ENCODE measurements at regions not wholly inside any gene's neighbourhood (a gene's known extent, or its start where the extent isn't known, plus 50 kb on each side); places are given as distances from the start of the nearest gene placed in this dataset.

- Histone ChIP-seq H3K4me2 (ENCODE audit: low read depth, low read length, poor library complexity, severe bottlenecking) (no peak overlapping the region), H3K9me2 (replicated peaks; ENCODE audit: low read depth, low read length) (no peaks in the 10 kb centered on the region), H3K4me3 (ENCODE audit: low read length, poor library complexity, severe bottlenecking) (no peak overlapping the region), H3K27me3 (ENCODE audit: insufficient read depth, low read length, poor library complexity, severe bottlenecking) (no peaks in the 10 kb centered on the region), H3K79me2 (ENCODE audit: insufficient read depth, low read length) (no peaks in the 10 kb centered on the region), H3K36me3 (ENCODE audit: insufficient read depth, low read length) (no peaks in the 10 kb centered on the region), H3K4me1 (ENCODE audit: insufficient read depth, low read length, poor library complexity, severe bottlenecking) (no peaks in the 10 kb centered on the region), H2AFZ (ENCODE audit: low read length) (no peak overlapping the region), H3K9ac (ENCODE audit: low read depth, low read length, poor library complexity, severe bottlenecking) (no peak overlapping the region), H4K20me1 (ENCODE audit: insufficient read depth, low read length, poor library complexity, severe bottlenecking) (no peaks in the 10 kb centered on the region), H3F3A (ENCODE audit: low read depth) (no peaks in the 10 kb centered on the region), H3K9me3 (ENCODE audit: insufficient read depth, low read depth, low read length) (no peaks in the 10 kb centered on the region)
- TF ChIP-seq CTCF (conservative IDR thresholded peaks at IDR 0.05; ENCODE audit: low read length) (no peak), EZH2phosphoT487 (IDR thresholded peaks at IDR 0.05; ENCODE audit: borderline replicate concordance) (no peak)
These were observed 149.2 kb upstream of the LRIG3 start for GRCh38 chr12:59069516-59069915.

- no peaks in the 10 kb centered on the region for H3K36me3 ChIP-seq (ENCODE audit: insufficient read depth, low read length)
- H3K9ac ChIP-seq (ENCODE audit: low read depth, low read length, poor library complexity, severe bottlenecking): no peak overlapping the region
- no peaks in the 10 kb centered on the region for H3K9me3 ChIP-seq (ENCODE audit: insufficient read depth, low read depth, low read length)
- H3K4me3 ChIP-seq (ENCODE audit: low read length, poor library complexity, severe bottlenecking): no peak overlapping the region
- H3K79me2 ChIP-seq (ENCODE audit: insufficient read depth, low read length): no peaks in the 10 kb centered on the region
- no peaks in the 10 kb centered on the region for H4K20me1 ChIP-seq (ENCODE audit: insufficient read depth, low read length, poor library complexity, severe bottlenecking)
- no peaks in the 10 kb centered on the region for H3K9me2 ChIP-seq (replicated peaks; ENCODE audit: low read depth, low read length)
- no peak overlapping the region for H2AFZ ChIP-seq (ENCODE audit: low read length)
- no peak for TF ChIP-seq CTCF (conservative IDR thresholded peaks at IDR 0.05; ENCODE audit: low read length)
- no peak for TF ChIP-seq EZH2phosphoT487 (IDR thresholded peaks at IDR 0.05; ENCODE audit: borderline replicate concordance)
- no peaks in the 10 kb centered on the region for H3K27me3 ChIP-seq (ENCODE audit: insufficient read depth, low read length, poor library complexity, severe bottlenecking)
- no peaks in the 10 kb centered on the region for H3K4me1 ChIP-seq (ENCODE audit: insufficient read depth, low read length, poor library complexity, severe bottlenecking)
- no peaks in the 10 kb centered on the region for H3F3A ChIP-seq (ENCODE audit: low read depth)
- no peak overlapping the region for H3K4me2 ChIP-seq (ENCODE audit: low read depth, low read length, poor library complexity, severe bottlenecking)
These were observed 148.1 kb upstream of the LRIG3 start for GRCh38 chr12:59068436-59068835.

GRCh38 chr12:59067083-59067482 lies 146.8 kb upstream of the LRIG3 start:
- Histone ChIP-seq H3K9ac (ENCODE audit: low read depth, low read length, poor library complexity, severe bottlenecking) (no peak overlapping the region), H2AFZ (ENCODE audit: low read length) (no peak overlapping the region), H3K27me3 (ENCODE audit: insufficient read depth, low read length, poor library complexity, severe bottlenecking) (no peaks in the 10 kb centered on the region), H3K4me3 (ENCODE audit: low read length, poor library complexity, severe bottlenecking) (no peak overlapping the region), H3K4me1 (ENCODE audit: insufficient read depth, low read length, poor library complexity, severe bottlenecking) (no peaks in the 10 kb centered on the region), H3K4me2 (ENCODE audit: low read depth, low read length, poor library complexity, severe bottlenecking) (no peak overlapping the region), H3K9me2 (replicated peaks; ENCODE audit: low read depth, low read length) (no peaks in the 10 kb centered on the region), H3K9me3 (ENCODE audit: insufficient read depth, low read depth, low read length) (no peaks in the 10 kb centered on the region), H3F3A (ENCODE audit: low read depth) (no peaks in the 10 kb centered on the region), H4K20me1 (ENCODE audit: insufficient read depth, low read length, poor library complexity, severe bottlenecking) (no peaks in the 10 kb centered on the region), H3K79me2 (ENCODE audit: insufficient read depth, low read length) (no peaks in the 10 kb centered on the region), H3K36me3 (ENCODE audit: insufficient read depth, low read length) (no peaks in the 10 kb centered on the region)
- no peak for TF ChIP-seq EZH2phosphoT487 (IDR thresholded peaks at IDR 0.05; ENCODE audit: borderline replicate concordance)

GRCh38 chr12:59066445-59066844 lies 146.1 kb upstream of the LRIG3 start:
- H3K79me2 ChIP-seq (ENCODE audit: insufficient read depth, low read length): no peaks in the 10 kb centered on the region
- no peaks in the 10 kb centered on the region for H3K4me1 ChIP-seq (ENCODE audit: insufficient read depth, low read length, poor library complexity, severe bottlenecking)
- no peak overlapping the region for H3K4me2 ChIP-seq (ENCODE audit: low read depth, low read length, poor library complexity, severe bottlenecking)
- H3K9me2 ChIP-seq (replicated peaks; ENCODE audit: low read depth, low read length): no peaks in the 10 kb centered on the region
- no peaks in the 10 kb centered on the region for H3K9me3 ChIP-seq (ENCODE audit: insufficient read depth, low read depth, low read length)
- no peaks in the 10 kb centered on the region for H3F3A ChIP-seq (ENCODE audit: low read depth)
- no peak for TF ChIP-seq EZH2phosphoT487 (IDR thresholded peaks at IDR 0.05; ENCODE audit: borderline replicate concordance)
- no peak for TF ChIP-seq CTCF (conservative IDR thresholded peaks at IDR 0.05; ENCODE audit: low read length)
- no peaks in the 10 kb centered on the region for H3K36me3 ChIP-seq (ENCODE audit: insufficient read depth, low read length)
- H3K9ac ChIP-seq (ENCODE audit: low read depth, low read length, poor library complexity, severe bottlenecking): no peak overlapping the region
- no peak overlapping the region for H3K4me3 ChIP-seq (ENCODE audit: low read length, poor library complexity, severe bottlenecking)
- no peak overlapping the region for H2AFZ ChIP-seq (ENCODE audit: low read length)
- no peaks in the 10 kb centered on the region for H3K27me3 ChIP-seq (ENCODE audit: insufficient read depth, low read length, poor library complexity, severe bottlenecking)
- H4K20me1 ChIP-seq (ENCODE audit: insufficient read depth, low read length, poor library complexity, severe bottlenecking): no peaks in the 10 kb centered on the region
